NCI-H524 (cell line): ENCODE measurements at regions not wholly inside any gene's neighbourhood (a gene's known extent, or its start where the extent isn't known, plus 50 kb on each side); places are given as distances from the start of the nearest gene placed in this dataset.
"Not testable (repeated sequence)": the region's sequence is repeated elsewhere in the genome, so short reads cannot be mapped to it uniquely, and the experiment has no call there.

Source experiments
- DNase-seq, 2 experiments: peaks; one replicate each; lab custom pipeline; 2025; lab: John Stamatoyannopoulos, UW

GRCh38 chr4:14110407-14110806 is 482.9 kb upstream of the BOD1L1 start:
- DNase-seq = no peak

- no peak for DNase-seq
These were observed 484.2 kb upstream of the BOD1L1 start for GRCh38 chr4:14111730-14112181.

GRCh38 chr4:14115106-14115505 is 487.6 kb upstream of the BOD1L1 start:
- no peak for DNase-seq

- no peak for DNase-seq
These were observed 490.2 kb upstream of the BOD1L1 start for GRCh38 chr4:14117575-14118238.

- DNase-seq = no peak
These were observed 497.3 kb upstream of the BOD1L1 start for GRCh38 chr4:14124816-14125215.

- DNase-seq = no peak
These were observed 498.0 kb upstream of the BOD1L1 start for GRCh38 chr4:14125375-14126129.

GRCh38 chr4:14130551-14130950 is 503.0 kb upstream of the BOD1L1 start:
- peak in 1 of 2 experiments; percentile 1 for DNase-seq

GRCh38 chr4:14131335-14131734 is 503.8 kb upstream of the BOD1L1 start:
- no peak for DNase-seq

GRCh38 chr4:14132301-14132700 is 504.8 kb upstream of the BOD1L1 start:
- no peak for DNase-seq

- DNase-seq = peak; percentile 61 to 92
These were observed 510.6 kb upstream of the BOD1L1 start for GRCh38 chr4:14138106-14138505.

- no peak for DNase-seq
These were observed 516.4 kb upstream of the BOD1L1 start for GRCh38 chr4:14143892-14144291.

GRCh38 chr4:14149176-14150053 is 521.9 kb upstream of the BOD1L1 start:
- no peak for DNase-seq

GRCh38 chr4:14151101-14151500 is 523.6 kb upstream of the BOD1L1 start:
- no peak for DNase-seq

- no peak for DNase-seq
These were observed 525.5 kb upstream of the BOD1L1 start for GRCh38 chr4:14152834-14153519.

GRCh38 chr4:14155803-14156202 is 528.3 kb upstream of the BOD1L1 start:
- DNase-seq = peak; percentile 32 to 54

- no peak for DNase-seq
These were observed 529.7 kb upstream of the BOD1L1 start for GRCh38 chr4:14157262-14157661.

GRCh38 chr4:14165222-14165920 is 537.8 kb upstream of the BOD1L1 start:
- DNase-seq = no peak

- DNase-seq = no peak
These were observed 540.5 kb upstream of the BOD1L1 start for GRCh38 chr4:14167876-14168510.

- DNase-seq = no peak
These were observed 541.4 kb upstream of the BOD1L1 start for GRCh38 chr4:14168919-14169318.

GRCh38 chr4:14169460-14169859 is 541.9 kb upstream of the BOD1L1 start:
- no peak for DNase-seq

- not testable (repeated sequence) for DNase-seq
These were observed 542.4 kb upstream of the BOD1L1 start for GRCh38 chr4:14169940-14170339.
